Caco-2 (cell line): ENCODE measurements at regions not wholly inside any gene's neighbourhood (a gene's known extent, or its start where the extent isn't known, plus 50 kb on each side); places are given as distances from the start of the nearest gene placed in this dataset.

ENCODE experiments used
- BruUV-seq: library from RNA; stranded (reverse); fragments of 400-500 nt; replicated peaks from 2 replicates; lab custom pipeline; 2021; lab: Mats Ljungman, UMichigan
- CTCF ChIA-PET: fragments of 300-600 bp; sonication (Branson Sonifier 250); formaldehyde crosslinking; loops from one replicate; lab custom pipeline; 2022; ENCODE audit warnings: antibody characterized with exemption; lab: Charles Lee
- POLR2A ChIA-PET: fragments of 300-600 bp; sonication (Branson Sonifier 250); formaldehyde crosslinking; loops from one replicate; lab custom pipeline; 2022; ENCODE audit warnings: antibody characterized with exemption; lab: Charles Lee
- DNase-seq, 2 experiments: peaks; one replicate each; pipeline versions ENCODE4 v3.0.0 to v3.0.0-alpha.2; 2020 to 2022
- H3K27me3 ChIP-seq: replicated peaks from 2 replicates; pipeline ENCODE4 v1.6.0; 2011; ENCODE audit warnings: low read length; ENCODE audit not compliant: control insufficient read depth, insufficient read depth
- H3K36me3 ChIP-seq: 2 replicates; pipeline ENCODE4 v1.5.1; 2011; ENCODE audit warnings: low read length; ENCODE audit not compliant: control insufficient read depth, insufficient read depth
- H3K4me1 ChIP-seq: fragments of 250-450 bp; sonication (Bioruptor Pico); 2 replicates; pipeline ENCODE4 v1.5.1; 2020; ENCODE audit warnings: mild to moderate bottlenecking
- H3K4me3 ChIP-seq: 2 replicates; pipeline ENCODE4 v1.5.1; 2011; ENCODE audit warnings: low read depth, mild to moderate bottlenecking, control low read depth, low read length
- H3K9me3 ChIP-seq: fragments of 250-450 bp; sonication (Bioruptor Pico); 2 replicates; pipeline ENCODE4 v1.5.1; 2020; ENCODE audit warnings: mild to moderate bottlenecking, moderate library complexity
- H3K27ac Mint-ChIP-seq: one replicate; pipeline ENCODE4 v1.8.0; 2022; ENCODE audit warnings: mixed read lengths; ENCODE audit not compliant: unreplicated experiment
- H3K27me3 Mint-ChIP-seq: one replicate; pipeline ENCODE4 v1.8.0; 2022; ENCODE audit warnings: mixed read lengths; ENCODE audit not compliant: insufficient read depth, unreplicated experiment
- H3K36me3 Mint-ChIP-seq: one replicate; pipeline ENCODE4 v1.8.0; 2022; ENCODE audit warnings: mild to moderate bottlenecking, mixed read lengths; ENCODE audit not compliant: insufficient read depth, unreplicated experiment
- H3K4me1 Mint-ChIP-seq: one replicate; pipeline ENCODE4 v1.8.0; 2022; ENCODE audit warnings: low read depth, mixed read lengths; ENCODE audit not compliant: unreplicated experiment
- H3K4me3 Mint-ChIP-seq: one replicate; pipeline ENCODE4 v1.8.0; 2022; ENCODE audit warnings: mild to moderate bottlenecking, moderate library complexity, mixed read lengths; ENCODE audit not compliant: unreplicated experiment
- H3K9me3 Mint-ChIP-seq: one replicate; pipeline ENCODE4 v1.8.0; 2022; ENCODE audit warnings: mixed read lengths; ENCODE audit not compliant: unreplicated experiment
- intact Hi-C: fragments of 100-400 bp; cut with micrococcal nuclease; formaldehyde crosslinking; loops from one replicate; pipeline ENCODE4 v1.10.0; 2022; ENCODE audit not compliant: unreplicated experiment
- TF ChIP-seq, protein P1 (sequence below), 2 experiments: fragments of 200-600 bp in 1 of 2; IDR thresholded peaks; 1 replicate in 1 of 2; 2 replicates in 1 of 2; pipeline versions ENCODE4 v1.5.1 to v1.8.0; 2011 to 2022; ENCODE audit warnings: antibody characterized with exemption in 1 of 2, control low read depth in 1 of 2, inconsistent platforms in 1 of 2, low read depth in 1 of 2, low read length in 1 of 2, mild to moderate bottlenecking in 1 of 2, moderate library complexity in 1 of 2; ENCODE audit not compliant: insufficient read depth in 1 of 2, severe bottlenecking in 1 of 2, unreplicated experiment in 1 of 2

DNA sequence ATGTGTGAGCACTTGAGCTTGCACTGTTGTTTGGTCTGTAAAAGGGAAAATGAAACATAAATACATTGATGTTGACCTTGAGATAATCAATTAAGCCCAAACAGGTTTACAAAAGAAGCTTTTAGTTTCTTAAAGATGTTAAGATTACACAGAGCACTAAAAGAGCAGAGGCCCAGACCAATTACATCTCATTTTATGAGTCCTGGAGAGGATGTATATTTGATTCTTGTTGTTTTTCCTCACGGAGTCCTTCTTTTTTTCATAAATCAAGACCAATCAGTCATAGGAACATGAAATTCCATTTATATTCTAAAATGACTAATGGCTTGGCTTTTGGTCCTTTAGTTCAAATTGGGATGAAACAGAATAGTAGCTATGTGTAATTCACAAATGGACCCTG lies 249.7 kb upstream of the NPY start:
- no peaks in the 10 kb centered on the region for H3K4me1 Mint-ChIP-seq
- BruUV-seq: no TSS peak
- H3K9me3 Mint-ChIP-seq: no peaks in the 10 kb centered on the region
- TF ChIP-seq, protein P1, sequence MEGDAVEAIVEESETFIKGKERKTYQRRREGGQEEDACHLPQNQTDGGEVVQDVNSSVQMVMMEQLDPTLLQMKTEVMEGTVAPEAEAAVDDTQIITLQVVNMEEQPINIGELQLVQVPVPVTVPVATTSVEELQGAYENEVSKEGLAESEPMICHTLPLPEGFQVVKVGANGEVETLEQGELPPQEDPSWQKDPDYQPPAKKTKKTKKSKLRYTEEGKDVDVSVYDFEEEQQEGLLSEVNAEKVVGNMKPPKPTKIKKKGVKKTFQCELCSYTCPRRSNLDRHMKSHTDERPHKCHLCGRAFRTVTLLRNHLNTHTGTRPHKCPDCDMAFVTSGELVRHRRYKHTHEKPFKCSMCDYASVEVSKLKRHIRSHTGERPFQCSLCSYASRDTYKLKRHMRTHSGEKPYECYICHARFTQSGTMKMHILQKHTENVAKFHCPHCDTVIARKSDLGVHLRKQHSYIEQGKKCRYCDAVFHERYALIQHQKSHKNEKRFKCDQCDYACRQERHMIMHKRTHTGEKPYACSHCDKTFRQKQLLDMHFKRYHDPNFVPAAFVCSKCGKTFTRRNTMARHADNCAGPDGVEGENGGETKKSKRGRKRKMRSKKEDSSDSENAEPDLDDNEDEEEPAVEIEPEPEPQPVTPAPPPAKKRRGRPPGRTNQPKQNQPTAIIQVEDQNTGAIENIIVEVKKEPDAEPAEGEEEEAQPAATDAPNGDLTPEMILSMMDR (IDR thresholded peaks at IDR 0.05; ENCODE audit: insufficient read depth in 1 of 2, low read depth in 1 of 2, low read length in 1 of 2, severe bottlenecking in 1 of 2, unreplicated experiment in 1 of 2): no peak
- Histone ChIP-seq H3K9me3 (no peaks in the 10 kb centered on the region), H3K4me3 (no peak overlapping the region), H3K27me3 (no peaks in the 10 kb centered on the region; the same call in 1 of the 2 replicates), H3K4me1 (no peaks in the 10 kb centered on the region), H3K36me3 (no peaks in the 10 kb centered on the region)
- H3K4me3 Mint-ChIP-seq: no peak overlapping the region
- no peaks in the 10 kb centered on the region for H3K36me3 Mint-ChIP-seq
- intact Hi-C loops: no loop called here
- no peak overlapping the region for H3K27ac Mint-ChIP-seq
- no peak for DNase-seq
- CTCF ChIA-PET: no interaction called here
- no peaks in the 10 kb centered on the region for H3K27me3 Mint-ChIP-seq
- POLR2A ChIA-PET: no interaction called here

DNA sequence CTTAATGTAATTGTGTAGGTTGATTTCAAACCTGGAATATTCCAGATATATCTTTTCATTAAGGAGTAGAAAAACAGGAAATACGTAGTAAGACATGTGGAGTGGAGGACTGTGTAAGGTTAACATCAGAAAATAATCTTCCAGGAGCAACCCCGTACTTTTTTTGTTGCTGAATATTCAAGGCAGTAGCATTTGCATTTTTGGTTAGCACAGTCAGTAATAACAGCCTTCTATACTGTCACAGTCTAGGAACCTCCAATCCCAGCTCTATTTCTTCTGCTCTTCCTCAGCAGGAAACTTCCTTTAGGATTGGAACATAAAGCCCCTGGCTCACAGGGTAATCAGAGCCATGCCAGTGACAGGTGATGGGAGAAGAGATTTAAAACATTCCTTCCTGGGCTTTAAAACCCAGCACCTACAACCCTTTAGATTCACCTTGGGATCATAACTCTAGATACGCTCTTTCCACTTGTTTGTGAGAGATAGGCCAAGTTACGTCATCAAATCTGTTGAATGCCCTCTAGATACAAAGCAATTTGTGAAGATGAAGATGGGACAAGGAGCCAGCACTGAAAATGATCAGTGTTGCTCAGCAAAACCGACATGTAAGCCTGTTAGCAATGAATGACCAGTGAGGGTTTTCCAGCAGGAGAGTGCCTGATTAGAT lies 248.5 kb upstream of the NPY start:
- no peaks in the 10 kb centered on the region for H3K4me1 ChIP-seq
- no peak for DNase-seq
- ChIA-PET CTCF (no interaction called here), POLR2A (no interaction called here)
- Mint-ChIP-seq H3K4me1 (no peaks in the 10 kb centered on the region), H3K27ac (no peak overlapping the region), H3K4me3 (no peak overlapping the region), H3K27me3 (no peaks in the 10 kb centered on the region), H3K9me3 (no peaks in the 10 kb centered on the region), H3K36me3 (no peaks in the 10 kb centered on the region)
- no peaks in the 10 kb centered on the region; the same call in 1 of the 2 replicates for H3K27me3 ChIP-seq
- intact Hi-C loops: no loop called here
- TF ChIP-seq, protein P1 (IDR thresholded peaks at IDR 0.05; ENCODE audit: insufficient read depth in 1 of 2, low read depth in 1 of 2, low read length in 1 of 2, severe bottlenecking in 1 of 2, unreplicated experiment in 1 of 2): no peak
- no peaks in the 10 kb centered on the region for H3K36me3 ChIP-seq
- no peaks in the 10 kb centered on the region for H3K9me3 ChIP-seq
- BruUV-seq: no TSS peak
- no peak overlapping the region for H3K4me3 ChIP-seq

DNA sequence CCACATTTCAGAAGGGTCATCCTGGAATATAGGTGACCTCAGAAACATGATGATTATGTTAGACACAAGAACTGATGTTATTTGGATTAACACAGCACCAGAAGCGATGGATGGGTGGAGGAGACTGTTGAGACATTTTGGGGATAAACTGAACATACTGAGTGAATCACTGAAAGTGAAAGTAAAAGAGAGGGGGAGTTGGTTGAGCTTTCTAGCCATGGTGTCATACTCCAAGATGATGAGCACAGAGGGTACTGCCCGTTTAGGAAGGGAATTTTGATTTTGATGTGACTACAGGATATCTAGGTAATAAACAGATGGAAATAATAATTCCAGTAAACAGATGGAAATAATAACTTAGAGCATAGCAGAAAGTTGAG lies 248.0 kb upstream of the NPY start:
- no peaks in the 10 kb centered on the region for H3K27me3 Mint-ChIP-seq
- DNase-seq: no peak
- BruUV-seq: no TSS peak
- Histone ChIP-seq H3K4me1 (no peaks in the 10 kb centered on the region), H3K9me3 (no peaks in the 10 kb centered on the region), H3K27me3 (no peaks in the 10 kb centered on the region; the same call in 1 of the 2 replicates), H3K36me3 (no peaks in the 10 kb centered on the region), H3K4me3 (no peak overlapping the region)
- no peak overlapping the region for H3K27ac Mint-ChIP-seq
- no peak overlapping the region for H3K4me3 Mint-ChIP-seq
- CTCF ChIA-PET: no interaction called here
- intact Hi-C loops: no loop called here
- no peaks in the 10 kb centered on the region for H3K4me1 Mint-ChIP-seq
- TF ChIP-seq, protein P1 (IDR thresholded peaks at IDR 0.05; ENCODE audit: insufficient read depth in 1 of 2, low read depth in 1 of 2, low read length in 1 of 2, severe bottlenecking in 1 of 2, unreplicated experiment in 1 of 2): no peak
- no peaks in the 10 kb centered on the region for H3K36me3 Mint-ChIP-seq
- POLR2A ChIA-PET: no interaction called here
- H3K9me3 Mint-ChIP-seq: no peaks in the 10 kb centered on the region
